SH-SY5Y (cell line): ENCODE measurements at regions not wholly inside any gene's neighbourhood (a gene's known extent, or its start where the extent isn't known, plus 50 kb on each side); places are given as distances from the start of the nearest gene placed in this dataset.

ENCODE experiments used
- GATA2 ChIP-seq: IDR thresholded peaks from 2 replicates; pipeline ENCODE4 v1.6.1; 2011; ENCODE audit warnings: mild to moderate bottlenecking, low read depth, low read length
- GATA3 ChIP-seq: IDR thresholded peaks from 2 replicates; pipeline ENCODE4 v1.6.1; 2011; ENCODE audit warnings: low read depth, mild to moderate bottlenecking, low read length, moderate library complexity

GRCh38 chr11:95586661-95587060 is 202.9 kb downstream of the FAM76B start:
- no peak for TF ChIP-seq GATA2
- no peak for TF ChIP-seq GATA3
